Gastroesophageal sphincter (tissue), 3 donors: ENCODE measurements at regions not wholly inside any gene's neighbourhood (a gene's known extent, or its start where the extent isn't known, plus 50 kb on each side); places are given as distances from the start of the nearest gene placed in this dataset.

Experiments
- CTCF ChIP-seq, 4 experiments: fragments of 200-600 bp in 2 of 4; fragments of 450-650 bp in 2 of 4; sonication (generic) in 1 of 4; IDR thresholded peaks; one replicate each; pipeline ENCODE4 v1.5.1; 2017 to 2019; ENCODE audit warnings: antibody characterized with exemption in 4 of 4, mild to moderate bottlenecking in 2 of 4, moderate library complexity in 2 of 4
- POLR2A ChIP-seq, 2 donors: fragments of 450-650 bp; IDR thresholded peaks; one replicate each; pipeline ENCODE4 v1.6.1; 2017; ENCODE audit warnings: antibody characterized with exemption in 2 of 2, mild to moderate bottlenecking in 2 of 2, moderate library complexity in 1 of 2
- POLR2AphosphoS5 ChIP-seq: sonication (generic); formaldehyde crosslinking; IDR thresholded peaks from one replicate; pipeline ENCODE4 v1.6.1; 2017; ENCODE audit warnings: antibody characterized with exemption

- TF ChIP-seq POLR2A (IDR thresholded peaks at IDR 0.05) (no peak), CTCF (IDR thresholded peaks at IDR 0.05) (no peak), POLR2AphosphoS5 (no peak)
Measured at GRCh38 chr5:123868267-123868666, 356.3 kb downstream of the CSNK1G3 start.
